ENCODE measurements at regions not wholly inside any gene's neighbourhood (a gene's known extent, or its start where the extent isn't known, plus 50 kb on each side); places are given as distances from the start of the nearest gene placed in this dataset.

- FAIRE-seq (no peak), DNase-seq (no peak)
- no peak for TF ChIP-seq CTCF (IDR thresholded peaks at IDR 0.05; ENCODE audit: borderline replicate concordance, extremely low read depth, insufficient read depth)
- Histone ChIP-seq H3K4me1 (ENCODE audit: control insufficient read depth in 2 of 3, insufficient read depth in 2 of 3, low read depth in 1 of 3, low read length in 3 of 3) (peaks cover 0 to 2% (median under 1%) of the 10 kb centered on the region in 3 donors), H3K4me3 (ENCODE audit: low read length in 3 of 3) (no peak overlapping the region), H3K36me3 (ENCODE audit: control insufficient read depth in 2 of 3, insufficient read depth in 3 of 3, low read length in 3 of 3) (no peaks in the 10 kb centered on the region), H3K27ac (ENCODE audit: low read depth in 2 of 2, low read length in 2 of 2) (no peak overlapping the region), H3K9me3 (ENCODE audit: control insufficient read depth in 2 of 3, insufficient read depth in 1 of 3, low read length in 3 of 3) (no peaks in the 10 kb centered on the region), H3K27me3 (ENCODE audit: control insufficient read depth, insufficient read depth, low read length) (no peaks in the 10 kb centered on the region), H3K9ac (ENCODE audit: low read length in 3 of 3) (no peak overlapping the region)
- intact Hi-C loops (cut with DNase I): no loop called here
Observed at GRCh38 chr18:70414315-70414900, 125.6 kb downstream of the SOCS6 start.

GRCh38 chr18:70413455-70413854 is 124.6 kb downstream of the SOCS6 start:
- Histone ChIP-seq H3K4me3 (ENCODE audit: low read length in 3 of 3) (no peak overlapping the region), H3K9me3 (ENCODE audit: control insufficient read depth in 2 of 3, insufficient read depth in 1 of 3, low read length in 3 of 3) (no peaks in the 10 kb centered on the region), H3K9ac (ENCODE audit: low read length in 3 of 3) (no peak overlapping the region), H3K36me3 (ENCODE audit: control insufficient read depth in 2 of 3, insufficient read depth in 3 of 3, low read length in 3 of 3) (no peaks in the 10 kb centered on the region), H3K27ac (ENCODE audit: low read depth in 2 of 2, low read length in 2 of 2) (no peak overlapping the region), H3K4me1 (ENCODE audit: control insufficient read depth in 2 of 3, insufficient read depth in 2 of 3, low read depth in 1 of 3, low read length in 3 of 3) (no peaks in the 10 kb centered on the region), H3K27me3 (ENCODE audit: control insufficient read depth, insufficient read depth, low read length) (no peaks in the 10 kb centered on the region)
- DNase-seq (no peak), FAIRE-seq (no peak)
- no peak for TF ChIP-seq CTCF (IDR thresholded peaks at IDR 0.05; ENCODE audit: borderline replicate concordance, extremely low read depth, insufficient read depth)
- intact Hi-C loops (cut with DNase I): no loop called here

- TF ChIP-seq CTCF (IDR thresholded peaks at IDR 0.05; ENCODE audit: borderline replicate concordance, extremely low read depth, insufficient read depth): no peak
- H3K9me3 ChIP-seq (ENCODE audit: control insufficient read depth in 2 of 3, insufficient read depth in 1 of 3, low read length in 3 of 3): no peaks in the 10 kb centered on the region
- no peak for FAIRE-seq
- no peaks in the 10 kb centered on the region for H3K27me3 ChIP-seq (ENCODE audit: control insufficient read depth, insufficient read depth, low read length)
- no peak overlapping the region for H3K4me3 ChIP-seq (ENCODE audit: low read length in 3 of 3)
- no peak for DNase-seq
- H3K36me3 ChIP-seq (ENCODE audit: control insufficient read depth in 2 of 3, insufficient read depth in 3 of 3, low read length in 3 of 3): no peaks in the 10 kb centered on the region
- no peak overlapping the region for H3K9ac ChIP-seq (ENCODE audit: low read length in 3 of 3)
- intact Hi-C loops (cut with DNase I): no loop called here
- no peaks in the 10 kb centered on the region for H3K4me1 ChIP-seq (ENCODE audit: control insufficient read depth in 2 of 3, insufficient read depth in 2 of 3, low read depth in 1 of 3, low read length in 3 of 3)
- H3K27ac ChIP-seq (ENCODE audit: low read depth in 2 of 2, low read length in 2 of 2): no peak overlapping the region
Observed at GRCh38 chr18:70411876-70412435, 123.1 kb downstream of the SOCS6 start.

- intact Hi-C loops (cut with DNase I): no loop called here
- Histone ChIP-seq H3K4me1 (ENCODE audit: control insufficient read depth in 2 of 3, insufficient read depth in 2 of 3, low read depth in 1 of 3, low read length in 3 of 3) (no peaks in the 10 kb centered on the region), H3K4me3 (ENCODE audit: low read length in 3 of 3) (no peak overlapping the region), H3K27ac (ENCODE audit: low read depth in 2 of 2, low read length in 2 of 2) (no peak overlapping the region), H3K36me3 (ENCODE audit: control insufficient read depth in 2 of 3, insufficient read depth in 3 of 3, low read length in 3 of 3) (no peaks in the 10 kb centered on the region), H3K9ac (ENCODE audit: low read length in 3 of 3) (no peak overlapping the region), H3K27me3 (ENCODE audit: control insufficient read depth, insufficient read depth, low read length) (no peaks in the 10 kb centered on the region), H3K9me3 (ENCODE audit: control insufficient read depth in 2 of 3, insufficient read depth in 1 of 3, low read length in 3 of 3) (no peaks in the 10 kb centered on the region)
- FAIRE-seq: no peak
- no peak for TF ChIP-seq CTCF (IDR thresholded peaks at IDR 0.05; ENCODE audit: borderline replicate concordance, extremely low read depth, insufficient read depth)
- DNase-seq: no peak
Observed at GRCh38 chr18:70411307-70411706, 122.5 kb downstream of the SOCS6 start.
